ENCODE measurements at regions not wholly inside any gene's neighbourhood (a gene's known extent, or its start where the extent isn't known, plus 50 kb on each side); places are given as distances from the start of the nearest gene placed in this dataset.

DNA sequence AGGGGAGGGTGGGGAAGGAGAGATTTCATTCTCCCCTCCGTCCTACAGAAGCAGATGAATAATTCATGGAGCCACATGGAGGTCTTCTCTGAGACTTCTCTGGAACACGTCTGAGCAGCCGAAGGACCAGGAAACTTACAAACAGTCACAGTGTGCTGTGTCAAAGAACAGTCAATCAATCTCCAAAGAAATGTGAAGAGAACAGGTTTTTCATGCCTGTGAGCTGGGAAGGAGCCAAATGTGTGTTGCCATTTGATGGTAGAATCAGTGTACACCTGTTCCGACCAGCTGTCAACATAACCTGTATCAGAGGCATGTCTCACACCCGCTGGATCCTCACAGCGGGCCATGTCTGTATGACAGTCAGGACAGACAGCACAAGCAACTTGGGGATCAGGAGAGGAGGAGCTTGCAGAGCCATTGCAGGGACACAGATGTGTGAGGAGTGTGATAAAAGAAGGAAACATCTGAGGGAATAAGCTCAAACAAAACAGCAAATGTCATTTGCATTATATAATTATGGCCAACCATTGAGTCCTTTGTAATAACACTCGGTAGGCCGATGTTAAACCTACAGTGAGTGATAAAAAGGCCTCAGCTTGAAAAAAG lies 298.5 kb downstream of the EN1 start:
- no peaks in the 10 kb centered on the region for H3K9me3 Mint-ChIP-seq
- H3K4me1 Mint-ChIP-seq (ENCODE audit: low read depth) = no peaks in the 10 kb centered on the region
- no peaks in the 10 kb centered on the region for H3K36me3 Mint-ChIP-seq (ENCODE audit: low read depth)
- H3K27ac Mint-ChIP-seq = no peak overlapping the region
- no peaks in the 10 kb centered on the region for H3K27me3 Mint-ChIP-seq (ENCODE audit: low read depth)
- no peak overlapping the region for H3K4me3 Mint-ChIP-seq (ENCODE audit: low read depth)
- DNase-seq (ENCODE audit: low spot score) = no peak
- intact Hi-C loops (cut with micrococcal nuclease) = no loop called here

DNA sequence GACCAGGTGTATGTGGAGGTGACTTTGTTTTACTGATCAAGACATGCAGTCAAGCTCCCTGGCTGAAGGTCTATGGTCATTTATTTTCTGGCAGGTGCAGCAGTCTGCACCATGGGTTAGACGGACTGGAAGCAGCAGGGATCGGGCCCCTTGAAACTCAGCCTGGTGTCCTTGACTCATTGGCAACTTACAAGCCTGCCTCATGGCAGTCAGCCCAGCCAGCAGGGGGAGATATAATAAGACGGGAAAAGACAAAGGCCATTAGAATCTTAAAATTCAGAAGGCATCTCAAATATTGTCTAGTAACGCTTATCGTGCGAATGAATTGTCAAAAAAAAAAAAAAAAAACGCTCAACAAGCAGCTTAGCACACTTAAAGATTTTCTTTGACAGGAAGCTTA lies 308.2 kb downstream of the EN1 start:
- H3K9me3 Mint-ChIP-seq = no peaks in the 10 kb centered on the region
- no peaks in the 10 kb centered on the region for H3K27me3 Mint-ChIP-seq (ENCODE audit: low read depth)
- H3K4me1 Mint-ChIP-seq (ENCODE audit: low read depth) = no peaks in the 10 kb centered on the region
- DNase-seq (ENCODE audit: low spot score) = no peak
- no peaks in the 10 kb centered on the region for H3K36me3 Mint-ChIP-seq (ENCODE audit: low read depth)
- intact Hi-C loops (cut with micrococcal nuclease) = no loop called here
- H3K4me3 Mint-ChIP-seq (ENCODE audit: low read depth) = no peak overlapping the region
- no peak overlapping the region for H3K27ac Mint-ChIP-seq

DNA sequence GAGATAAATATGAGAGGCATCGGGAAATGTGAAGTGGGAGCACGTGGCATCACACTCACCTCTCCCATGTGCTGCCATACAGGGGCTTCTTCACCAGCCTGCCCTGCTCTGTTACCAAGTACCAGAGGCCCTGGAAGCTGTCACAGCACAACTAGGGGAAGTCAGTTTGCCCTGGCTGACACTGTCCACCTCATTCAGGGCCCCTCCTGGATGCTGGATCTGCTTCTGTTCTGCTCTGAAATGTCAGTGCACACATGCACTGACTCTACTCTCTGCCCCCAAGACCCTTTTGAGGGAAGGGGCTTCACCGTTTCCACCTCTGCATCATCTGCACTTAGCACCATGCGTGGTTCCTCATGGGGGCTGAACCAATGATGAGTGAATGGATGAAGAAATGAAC lies 311.1 kb downstream of the EN1 start:
- no peaks in the 10 kb centered on the region for H3K4me1 Mint-ChIP-seq (ENCODE audit: low read depth)
- no peak overlapping the region for H3K4me3 Mint-ChIP-seq (ENCODE audit: low read depth)
- no peaks in the 10 kb centered on the region for H3K9me3 Mint-ChIP-seq
- DNase-seq (ENCODE audit: low spot score) = no peak
- intact Hi-C loops (cut with micrococcal nuclease) = no loop called here
- no peaks in the 10 kb centered on the region for H3K27me3 Mint-ChIP-seq (ENCODE audit: low read depth)
- H3K27ac Mint-ChIP-seq = no peak overlapping the region
- no peaks in the 10 kb centered on the region for H3K36me3 Mint-ChIP-seq (ENCODE audit: low read depth)

DNA sequence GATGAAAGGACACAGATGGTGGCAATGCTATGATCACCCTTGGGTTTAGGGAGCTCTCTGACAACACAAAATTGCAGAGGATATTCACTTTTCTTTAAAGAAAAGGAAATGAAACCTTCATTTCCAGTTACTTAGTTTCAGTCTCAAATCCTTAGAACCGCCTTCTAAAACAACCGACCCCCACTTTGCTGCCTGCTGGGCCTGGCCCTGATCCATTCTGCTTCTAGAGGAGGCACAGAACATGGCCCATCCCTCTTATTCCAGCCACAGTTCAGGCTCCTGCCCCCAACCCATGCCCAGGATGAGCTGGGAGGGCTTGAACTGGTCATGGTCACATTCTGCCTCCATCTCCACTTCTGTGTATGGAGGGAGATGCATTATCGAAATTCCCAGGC lies 311.6 kb downstream of the EN1 start:
- H3K4me3 Mint-ChIP-seq (ENCODE audit: low read depth) = no peak overlapping the region
- no peaks in the 10 kb centered on the region for H3K4me1 Mint-ChIP-seq (ENCODE audit: low read depth)
- H3K27me3 Mint-ChIP-seq (ENCODE audit: low read depth) = no peaks in the 10 kb centered on the region
- no peaks in the 10 kb centered on the region for H3K9me3 Mint-ChIP-seq
- DNase-seq (ENCODE audit: low spot score) = no peak
- intact Hi-C loops (cut with micrococcal nuclease) = no loop called here
- no peak overlapping the region for H3K27ac Mint-ChIP-seq
- no peaks in the 10 kb centered on the region for H3K36me3 Mint-ChIP-seq (ENCODE audit: low read depth)

DNA sequence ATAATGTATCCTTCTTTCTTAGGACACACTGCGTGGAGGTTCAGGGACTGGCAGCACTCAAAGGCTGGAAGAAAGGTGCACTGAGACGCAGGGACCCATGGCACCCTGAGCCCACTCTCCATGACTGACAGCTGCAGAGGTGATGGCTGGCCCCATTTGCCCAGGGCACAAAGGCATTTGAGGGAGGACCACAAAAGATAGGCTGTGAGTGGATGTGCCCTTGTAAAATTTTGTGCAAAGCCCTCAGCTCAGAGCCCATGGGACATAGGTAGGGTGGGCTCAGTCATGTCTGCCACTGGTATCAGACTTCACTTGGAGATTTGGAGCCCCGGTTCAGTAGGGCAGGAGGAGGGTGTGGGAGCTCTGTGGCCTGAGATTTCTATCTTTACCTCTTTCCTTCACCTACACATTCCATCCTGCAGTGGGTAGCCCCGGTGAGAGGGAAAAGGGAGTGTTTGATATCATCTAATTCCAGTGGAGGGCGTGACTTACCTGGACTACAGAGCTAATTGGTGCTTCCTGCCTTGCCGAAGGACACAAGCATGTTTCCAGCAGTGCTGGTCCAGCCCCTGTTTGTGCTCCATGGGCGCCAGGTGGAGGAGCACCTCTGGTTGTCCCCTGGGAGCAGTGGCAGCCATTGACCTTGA lies 312.2 kb downstream of the EN1 start:
- Mint-ChIP-seq H3K36me3 (ENCODE audit: low read depth) (no peaks in the 10 kb centered on the region), H3K4me3 (ENCODE audit: low read depth) (no peak overlapping the region), H3K27ac (no peak overlapping the region), H3K9me3 (no peaks in the 10 kb centered on the region), H3K4me1 (ENCODE audit: low read depth) (no peaks in the 10 kb centered on the region), H3K27me3 (ENCODE audit: low read depth) (no peaks in the 10 kb centered on the region)
- DNase-seq (ENCODE audit: low spot score) = no peak
- intact Hi-C loops (cut with micrococcal nuclease) = no loop called here

DNA sequence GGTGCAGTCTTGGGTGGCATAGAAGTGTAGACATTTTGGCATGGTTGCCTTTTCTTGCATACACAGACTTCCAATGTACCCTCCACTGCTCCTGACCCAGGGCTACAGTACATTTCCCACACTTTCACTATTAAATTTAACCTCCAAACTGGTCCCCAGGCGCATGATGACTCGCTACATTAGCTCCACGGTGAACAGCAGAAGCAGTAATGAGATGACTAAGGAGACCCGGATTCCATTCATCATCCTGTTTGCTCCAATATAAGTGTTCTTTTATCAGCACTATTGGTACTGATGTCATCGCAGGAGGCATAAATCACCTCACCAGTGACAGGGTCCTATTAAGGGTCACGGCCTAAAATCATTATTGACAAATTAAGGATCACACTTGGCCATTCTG lies 316.5 kb downstream of the EN1 start:
- no peak overlapping the region for H3K27ac Mint-ChIP-seq
- no peak for DNase-seq (ENCODE audit: low spot score)
- H3K4me3 Mint-ChIP-seq (ENCODE audit: low read depth) = no peak overlapping the region
- H3K36me3 Mint-ChIP-seq (ENCODE audit: low read depth) = no peaks in the 10 kb centered on the region
- H3K4me1 Mint-ChIP-seq (ENCODE audit: low read depth) = no peaks in the 10 kb centered on the region
- no peaks in the 10 kb centered on the region for H3K9me3 Mint-ChIP-seq
- intact Hi-C loops (cut with micrococcal nuclease) = no loop called here
- no peaks in the 10 kb centered on the region for H3K27me3 Mint-ChIP-seq (ENCODE audit: low read depth)

DNA sequence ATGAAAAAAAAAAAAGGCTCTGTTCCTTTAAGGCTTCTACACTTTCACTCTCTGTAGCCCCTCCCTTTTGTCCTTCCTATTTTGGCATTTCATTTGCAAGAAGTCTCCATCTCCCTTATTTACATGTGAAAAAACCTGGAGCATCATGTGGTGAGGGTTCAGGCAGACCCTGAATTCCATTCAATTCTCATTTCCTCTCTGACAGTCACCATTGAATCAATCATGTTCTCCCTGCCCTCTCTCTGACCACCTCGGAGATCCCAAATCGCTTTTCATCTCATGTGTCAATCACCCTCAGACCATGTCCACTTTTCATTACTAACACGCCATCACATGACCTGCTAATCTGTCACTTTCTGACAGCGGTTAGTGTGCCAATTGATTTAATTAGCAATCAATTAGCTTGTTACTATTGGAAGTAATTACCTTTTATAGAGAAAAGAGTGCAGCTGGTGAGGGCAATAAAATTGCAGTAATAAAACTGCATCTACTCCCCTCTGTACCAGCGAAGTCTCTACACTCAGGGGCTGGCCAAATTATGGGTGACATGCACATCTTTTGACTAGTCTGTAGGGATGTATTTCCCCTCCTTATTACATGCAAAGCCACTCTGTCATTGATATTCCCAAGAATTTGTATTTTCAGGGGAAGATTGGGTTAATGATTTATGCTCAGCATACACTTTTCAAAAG lies 317.4 kb downstream of the EN1 start:
- no peak overlapping the region for H3K4me3 Mint-ChIP-seq (ENCODE audit: low read depth)
- intact Hi-C loops (cut with micrococcal nuclease) = no loop called here
- no peak overlapping the region for H3K27ac Mint-ChIP-seq
- H3K27me3 Mint-ChIP-seq (ENCODE audit: low read depth) = no peaks in the 10 kb centered on the region
- H3K9me3 Mint-ChIP-seq = no peaks in the 10 kb centered on the region
- H3K36me3 Mint-ChIP-seq (ENCODE audit: low read depth) = no peaks in the 10 kb centered on the region
- no peak for DNase-seq (ENCODE audit: low spot score)
- H3K4me1 Mint-ChIP-seq (ENCODE audit: low read depth) = no peaks in the 10 kb centered on the region

DNA sequence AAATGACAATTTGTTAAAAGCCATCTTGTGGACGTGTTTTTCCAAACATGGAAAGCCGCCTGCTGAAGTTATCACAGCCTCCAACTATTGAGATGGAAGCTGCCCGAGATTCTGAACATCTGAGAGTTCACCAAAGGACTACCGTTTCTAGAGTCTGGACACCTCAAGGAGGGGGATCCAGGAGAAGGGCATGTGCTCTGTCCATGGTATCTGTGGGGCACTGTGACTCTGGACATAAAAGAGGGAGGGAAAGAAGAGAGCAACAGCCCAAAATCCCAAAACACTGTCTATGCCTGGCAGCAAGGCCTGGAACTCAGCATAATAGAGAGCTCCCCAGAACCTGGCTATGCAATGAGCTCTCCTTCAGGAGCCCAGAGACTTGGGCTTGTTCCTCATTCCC lies 319.9 kb downstream of the EN1 start:
- no peaks in the 10 kb centered on the region for H3K36me3 Mint-ChIP-seq (ENCODE audit: low read depth)
- H3K4me3 Mint-ChIP-seq (ENCODE audit: low read depth) = no peak overlapping the region
- no peaks in the 10 kb centered on the region for H3K4me1 Mint-ChIP-seq (ENCODE audit: low read depth)
- no peaks in the 10 kb centered on the region for H3K9me3 Mint-ChIP-seq
- no peak for DNase-seq (ENCODE audit: low spot score)
- H3K27me3 Mint-ChIP-seq (ENCODE audit: low read depth) = no peaks in the 10 kb centered on the region
- intact Hi-C loops (cut with micrococcal nuclease) = no loop called here
- no peak overlapping the region for H3K27ac Mint-ChIP-seq

DNA sequence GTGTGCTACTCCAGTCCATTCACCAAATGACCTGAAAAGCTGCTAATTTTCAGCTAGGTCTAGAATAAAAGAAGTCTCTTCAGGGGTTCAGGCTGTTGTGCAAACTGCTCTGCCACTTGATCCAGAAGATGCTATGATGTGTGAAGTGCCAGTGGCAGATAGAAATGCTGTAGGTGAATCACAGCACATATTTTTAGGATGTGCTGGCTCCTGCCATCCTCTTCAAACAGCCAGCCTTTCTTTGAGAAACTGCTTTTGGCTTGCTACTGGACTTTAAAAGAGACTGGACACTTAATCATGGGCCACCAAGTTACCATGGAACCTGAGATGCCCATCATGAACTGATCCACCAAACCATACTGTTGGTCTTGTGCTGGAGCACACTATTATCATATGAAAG lies 322.1 kb downstream of the EN1 start:
- intact Hi-C loops (cut with micrococcal nuclease) = no loop called here
- no peak for DNase-seq (ENCODE audit: low spot score)
- Mint-ChIP-seq H3K9me3 (peaks cover 6% of the 10 kb centered on the region), H3K27ac (no peak overlapping the region), H3K4me1 (ENCODE audit: low read depth) (no peaks in the 10 kb centered on the region), H3K27me3 (ENCODE audit: low read depth) (no peaks in the 10 kb centered on the region), H3K36me3 (ENCODE audit: low read depth) (no peaks in the 10 kb centered on the region), H3K4me3 (ENCODE audit: low read depth) (no peak overlapping the region)

DNA sequence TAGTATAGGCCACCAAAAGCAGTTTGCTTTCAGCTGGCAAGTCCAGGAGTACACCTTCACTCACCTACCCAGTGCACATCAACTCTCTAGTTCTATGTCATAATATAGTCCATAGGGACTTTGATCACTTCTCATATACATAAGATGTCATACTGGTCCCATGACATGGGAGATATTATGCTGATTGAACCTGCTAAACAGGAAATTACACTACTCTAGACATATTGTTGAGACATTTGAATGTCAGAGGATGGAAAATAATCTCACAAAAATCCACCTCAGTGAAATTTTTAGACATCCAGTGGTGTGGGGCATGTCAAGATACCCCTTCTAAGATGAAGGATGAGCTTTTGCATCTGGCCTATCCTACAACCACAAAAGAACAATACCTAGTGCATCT lies 322.5 kb downstream of the EN1 start:
- H3K36me3 Mint-ChIP-seq (ENCODE audit: low read depth) = no peaks in the 10 kb centered on the region
- intact Hi-C loops (cut with micrococcal nuclease) = no loop called here
- H3K4me3 Mint-ChIP-seq (ENCODE audit: low read depth) = no peak overlapping the region
- DNase-seq (ENCODE audit: low spot score) = no peak
- no peak overlapping the region for H3K27ac Mint-ChIP-seq
- H3K27me3 Mint-ChIP-seq (ENCODE audit: low read depth) = no peaks in the 10 kb centered on the region
- H3K4me1 Mint-ChIP-seq (ENCODE audit: low read depth) = no peaks in the 10 kb centered on the region
- peaks cover 6% of the 10 kb centered on the region for H3K9me3 Mint-ChIP-seq

DNA sequence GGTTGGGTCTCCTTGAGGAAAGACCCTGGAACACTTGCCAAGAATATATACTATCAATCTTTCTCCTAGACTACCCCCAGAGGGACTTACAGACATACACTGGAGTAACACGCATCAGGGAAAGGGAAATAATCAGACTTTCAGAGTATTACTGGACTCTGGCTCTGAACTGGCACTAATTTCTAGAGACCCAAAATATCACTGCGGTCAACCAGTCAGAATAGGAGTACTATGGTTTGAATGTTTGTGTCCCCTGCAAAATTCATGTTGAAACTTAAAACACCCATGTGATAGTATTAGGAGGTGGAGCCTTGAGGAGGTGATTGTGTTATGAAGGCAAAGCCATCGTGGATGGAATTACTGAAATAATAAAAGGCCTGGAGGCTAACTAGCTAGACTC lies 323.7 kb downstream of the EN1 start:
- Mint-ChIP-seq H3K9me3 (peaks cover 6% of the 10 kb centered on the region), H3K27ac (no peak overlapping the region), H3K4me3 (ENCODE audit: low read depth) (no peak overlapping the region), H3K27me3 (ENCODE audit: low read depth) (no peaks in the 10 kb centered on the region), H3K36me3 (ENCODE audit: low read depth) (no peaks in the 10 kb centered on the region), H3K4me1 (ENCODE audit: low read depth) (no peaks in the 10 kb centered on the region)
- no peak for DNase-seq (ENCODE audit: low spot score)
- intact Hi-C loops (cut with micrococcal nuclease) = no loop called here

DNA sequence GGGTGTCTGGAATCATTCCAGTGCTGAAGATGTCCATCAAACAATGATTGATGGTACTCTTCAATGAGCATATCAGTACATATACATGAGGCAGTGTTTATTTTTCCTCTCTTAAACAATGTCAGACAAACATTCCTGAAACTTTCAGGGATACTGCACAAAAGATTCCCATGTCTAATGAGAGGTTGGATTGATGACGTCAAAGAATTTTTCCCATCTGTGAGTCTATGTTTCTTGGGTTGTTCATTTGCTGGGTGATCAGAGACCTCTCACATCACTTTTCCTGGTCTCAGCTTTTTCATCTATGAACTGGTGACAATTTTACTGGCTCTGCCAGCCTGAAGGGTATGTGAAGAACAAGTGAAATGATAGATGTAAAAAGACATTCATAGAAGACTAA lies 325.5 kb downstream of the EN1 start:
- intact Hi-C loops (cut with micrococcal nuclease) = no loop called here
- no peak for DNase-seq (ENCODE audit: low spot score)
- H3K4me3 Mint-ChIP-seq (ENCODE audit: low read depth) = no peak overlapping the region

DNA sequence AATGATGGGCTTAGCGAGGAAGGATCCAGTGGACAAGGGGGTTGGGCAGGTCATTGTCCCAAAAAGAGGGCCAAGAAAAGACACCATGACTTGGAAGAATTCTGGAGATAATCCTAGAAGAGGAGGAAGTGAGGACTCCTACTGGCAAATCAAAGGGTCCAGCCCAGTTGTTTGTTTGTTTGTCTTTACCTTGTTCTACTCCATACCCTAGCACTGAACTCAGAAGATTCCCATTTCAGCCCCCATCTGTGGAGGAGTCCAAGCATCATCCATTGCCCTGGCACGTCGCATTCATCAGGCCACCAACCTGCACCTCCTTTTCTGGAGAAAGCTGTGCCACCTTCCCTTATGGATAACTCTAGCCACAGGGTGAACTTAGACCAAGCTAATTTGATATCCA lies 326.2 kb downstream of the EN1 start:
- H3K4me1 Mint-ChIP-seq (ENCODE audit: low read depth) = no peaks in the 10 kb centered on the region
- no peaks in the 10 kb centered on the region for H3K27me3 Mint-ChIP-seq (ENCODE audit: low read depth)
- H3K4me3 Mint-ChIP-seq (ENCODE audit: low read depth) = no peak overlapping the region
- H3K9me3 Mint-ChIP-seq = peaks cover 6% of the 10 kb centered on the region
- no peak for DNase-seq (ENCODE audit: low spot score)
- no peak overlapping the region for H3K27ac Mint-ChIP-seq
- no peaks in the 10 kb centered on the region for H3K36me3 Mint-ChIP-seq (ENCODE audit: low read depth)
- intact Hi-C loops (cut with micrococcal nuclease) = no loop called here

More for the DNA sequence above, 325.5 kb downstream of the EN1 start:
- Mint-ChIP-seq H3K9me3 (peaks cover 6% of the 10 kb centered on the region), H3K36me3 (ENCODE audit: low read depth) (no peaks in the 10 kb centered on the region), H3K27ac (no peak overlapping the region), H3K27me3 (ENCODE audit: low read depth) (no peaks in the 10 kb centered on the region), H3K4me1 (ENCODE audit: low read depth) (no peaks in the 10 kb centered on the region)
